Sigmoid colon (tissue), 4 donors: ENCODE measurements at regions not wholly inside any gene's neighbourhood (a gene's known extent, or its start where the extent isn't known, plus 50 kb on each side); places are given as distances from the start of the nearest gene placed in this dataset.
"Not testable (repeated sequence)": the region's sequence is repeated elsewhere in the genome, so short reads cannot be mapped to it uniquely, and the experiment has no call there.

Experiments
- CTCF ChIP-seq, 4 experiments: fragments of 450-650 bp in 3 of 4; fragments of 200-600 bp in 1 of 4; IDR thresholded peaks; one replicate each; pipeline ENCODE4 v1.5.1; 2016 to 2019; ENCODE audit warnings: antibody characterized with exemption in 4 of 4, mild to moderate bottlenecking in 3 of 4, moderate library complexity in 2 of 4
- EP300 ChIP-seq, 4 donors: sonication (generic); formaldehyde crosslinking; IDR thresholded peaks; one replicate each; pipeline ENCODE4 v1.6.1; 2017; ENCODE audit warnings: antibody characterized with exemption in 4 of 4
- POLR2A ChIP-seq, 2 donors: fragments of 450-650 bp; IDR thresholded peaks; one replicate each; pipeline ENCODE4 v1.6.1; 2016; ENCODE audit warnings: antibody characterized with exemption in 2 of 2, mild to moderate bottlenecking in 2 of 2, moderate library complexity in 2 of 2
- POLR2AphosphoS5 ChIP-seq, 4 donors: sonication (generic); formaldehyde crosslinking; IDR thresholded peaks; one replicate each; pipeline ENCODE4 v1.6.1; 2017; ENCODE audit warnings: antibody characterized with exemption in 4 of 4

- TF ChIP-seq POLR2A, CTCF, POLR2AphosphoS5, EP300 (IDR thresholded peaks at IDR 0.05): not testable (repeated sequence)
Observed at GRCh38 chr4:34434377-34434776, 1809.9 kb downstream of the ARAP2 start.
